Parathyroid adenoma (tissue), 2 donors: ENCODE measurements at regions not wholly inside any gene's neighbourhood (a gene's known extent, or its start where the extent isn't known, plus 50 kb on each side); places are given as distances from the start of the nearest gene placed in this dataset.

ENCODE experiments used
- H2AFZ ChIP-seq: fragments of 300-600 bp; sonication (generic); one replicate; pipeline ENCODE4 v1.7.0; 2017; ENCODE audit warnings: antibody characterized with exemption, mild to moderate bottlenecking
- H3K27ac ChIP-seq: fragments of 300-600 bp; sonication (generic); one replicate; pipeline ENCODE4 v1.7.0; 2017
- H3K27me3 ChIP-seq: fragments of 300-600 bp; sonication (generic); one replicate; pipeline ENCODE4 v1.7.0; 2017; ENCODE audit warnings: low read length; ENCODE audit not compliant: control insufficient read depth, insufficient read depth
- H3K36me3 ChIP-seq: fragments of 300-600 bp; sonication (generic); one replicate; pipeline ENCODE4 v1.7.0; 2017; ENCODE audit warnings: low read length; ENCODE audit not compliant: control insufficient read depth, insufficient read depth
- H3K4me1 ChIP-seq: fragments of 300-600 bp; sonication (generic); one replicate; pipeline ENCODE4 v1.7.0; 2017; ENCODE audit warnings: control low read depth
- H3K4me2 ChIP-seq: fragments of 300-600 bp; sonication (generic); one replicate; pipeline ENCODE4 v1.7.0; 2017; ENCODE audit warnings: low read length
- H3K4me3 ChIP-seq: fragments of 300-600 bp; sonication (generic); one replicate; pipeline ENCODE4 v1.7.0; 2017; ENCODE audit warnings: low read depth, low read length
- H3K79me2 ChIP-seq: fragments of 300-600 bp; sonication (generic); one replicate; pipeline ENCODE4 v1.7.0; 2017; ENCODE audit warnings: control low read depth
- H3K9ac ChIP-seq: fragments of 300-600 bp; sonication (generic); one replicate; pipeline ENCODE4 v1.7.0; 2017; ENCODE audit warnings: mild to moderate bottlenecking
- H3K9me3 ChIP-seq: fragments of 300-600 bp; sonication (generic); one replicate; pipeline ENCODE4 v1.7.0; 2017; ENCODE audit warnings: low read length; ENCODE audit not compliant: control insufficient read depth
- CTCF ChIP-seq: fragments of 300-600 bp; sonication (generic); IDR thresholded peaks from one replicate; pipeline ENCODE4 v1.7.0; 2017; ENCODE audit warnings: antibody characterized with exemption, mild to moderate bottlenecking
- donor health status: primary hyperparathyroidism.

GRCh38 chr15:81492969-81493645 is 119.1 kb upstream of the TMC3 start:
- no peaks in the 10 kb centered on the region for H3K36me3 ChIP-seq
- no peak overlapping the region for H3K27ac ChIP-seq
- H3K4me3 ChIP-seq, result no peak overlapping the region
- H3K27me3 ChIP-seq, result no peaks in the 10 kb centered on the region
- TF ChIP-seq CTCF, result no peak
- H3K79me2 ChIP-seq, result no peaks in the 10 kb centered on the region
- H3K9ac ChIP-seq, result no peak overlapping the region
- H3K9me3 ChIP-seq, result no peaks in the 10 kb centered on the region
- no peak overlapping the region for H2AFZ ChIP-seq
- H3K4me1 ChIP-seq, result no peaks in the 10 kb centered on the region
- H3K4me2 ChIP-seq, result no peak overlapping the region

GRCh38 chr15:81492331-81492968 is 118.4 kb upstream of the TMC3 start:
- Histone ChIP-seq H3K9me3 (no peaks in the 10 kb centered on the region), H2AFZ (no peak overlapping the region), H3K4me1 (no peaks in the 10 kb centered on the region), H3K27me3 (no peaks in the 10 kb centered on the region), H3K4me2 (no peak overlapping the region), H3K4me3 (no peak overlapping the region), H3K27ac (no peak overlapping the region), H3K79me2 (no peaks in the 10 kb centered on the region), H3K9ac (no peak overlapping the region), H3K36me3 (no peaks in the 10 kb centered on the region)
- TF ChIP-seq CTCF, result no peak

- H3K27ac ChIP-seq, result no peak overlapping the region
- TF ChIP-seq CTCF, result no peak
- no peaks in the 10 kb centered on the region for H3K79me2 ChIP-seq
- no peak overlapping the region for H2AFZ ChIP-seq
- H3K4me2 ChIP-seq, result no peak overlapping the region
- no peaks in the 10 kb centered on the region for H3K36me3 ChIP-seq
- no peaks in the 10 kb centered on the region for H3K27me3 ChIP-seq
- H3K4me3 ChIP-seq, result no peak overlapping the region
- H3K9me3 ChIP-seq, result no peaks in the 10 kb centered on the region
- H3K9ac ChIP-seq, result no peak overlapping the region
- no peaks in the 10 kb centered on the region for H3K4me1 ChIP-seq
Measured at GRCh38 chr15:81491414-81492096, 117.5 kb upstream of the TMC3 start.

GRCh38 chr15:81485806-81486205 is 111.8 kb upstream of the TMC3 start:
- Histone ChIP-seq H3K27ac (no peak overlapping the region), H3K9ac (no peak overlapping the region), H3K4me1 (no peaks in the 10 kb centered on the region), H3K9me3 (no peaks in the 10 kb centered on the region), H3K27me3 (no peaks in the 10 kb centered on the region), H3K4me2 (no peak overlapping the region), H2AFZ (no peak overlapping the region), H3K79me2 (no peaks in the 10 kb centered on the region), H3K36me3 (no peaks in the 10 kb centered on the region), H3K4me3 (no peak overlapping the region)
- no peak for TF ChIP-seq CTCF
